PC-3 (cell line): ENCODE measurements at regions not wholly inside any gene's neighbourhood (a gene's known extent, or its start where the extent isn't known, plus 50 kb on each side); places are given as distances from the start of the nearest gene placed in this dataset.

Experiments
- CTCF ChIP-seq: fragments of 300-600 bp; sonication (generic); conservative IDR thresholded peaks from 2 replicates; pipeline ENCODE4 v1.5.1; 2017; ENCODE audit warnings: antibody characterized with exemption, low read depth, mild to moderate bottlenecking, low read length
- EZH2phosphoT487 ChIP-seq: fragments of 300-600 bp; sonication (generic); IDR thresholded peaks from 2 replicates; pipeline ENCODE4 v1.6.1; 2018; ENCODE audit warnings: mild to moderate bottlenecking, antibody characterized with exemption, low read length, borderline replicate concordance

- TF ChIP-seq CTCF = no peak
- no peak for TF ChIP-seq EZH2phosphoT487
Measured at GRCh38 chr1:143736562-143736961, 235.2 kb downstream of the FAM72C start.
